ENCODE measurements at regions not wholly inside any gene's neighbourhood (a gene's known extent, or its start where the extent isn't known, plus 50 kb on each side); places are given as distances from the start of the nearest gene placed in this dataset.

DNA sequence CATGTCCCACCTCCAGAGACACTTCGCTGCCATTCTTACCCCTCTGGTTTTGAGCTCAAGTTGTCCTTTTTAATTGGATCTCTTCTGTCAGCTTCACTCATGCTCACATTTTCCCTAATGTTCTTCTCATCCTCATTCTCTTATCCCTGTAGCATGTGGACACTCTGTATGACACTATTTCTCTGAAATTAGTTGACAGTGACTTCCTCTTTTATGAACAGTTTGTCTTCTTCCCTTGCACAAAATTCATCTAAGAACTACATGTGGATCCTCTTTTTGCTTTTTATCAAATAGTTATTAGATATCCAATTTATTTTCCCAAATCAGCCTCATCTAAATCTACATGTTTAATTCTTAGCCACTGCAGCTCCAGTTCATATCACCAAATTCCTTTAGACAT is 676.2 kb downstream of the MAT2B start:
- in situ Hi-C loops (cut with HindIII; ENCODE audit: low sequenced_read_pairs), result no loop called here

DNA sequence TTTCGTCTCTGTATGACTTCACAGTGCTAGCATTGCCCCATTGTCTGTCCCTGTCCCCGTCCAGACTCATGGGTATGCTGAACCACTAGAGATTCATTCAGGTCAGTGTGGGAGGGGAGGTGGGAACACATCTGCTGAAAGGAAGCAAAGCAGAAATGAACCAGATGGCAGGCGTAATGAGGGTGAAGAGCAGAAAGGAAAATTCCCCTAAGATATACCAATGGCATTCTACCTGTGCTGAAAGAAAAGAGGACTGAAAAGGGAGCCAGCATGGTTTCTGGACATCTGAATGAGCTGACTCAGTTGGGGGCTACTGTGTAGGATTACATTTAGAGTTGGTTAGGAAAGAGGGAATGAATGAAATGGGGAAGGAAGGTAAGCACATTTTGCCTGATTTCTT is 678.7 kb downstream of the MAT2B start:
- in situ Hi-C loops (cut with HindIII; ENCODE audit: low sequenced_read_pairs), result no loop called here

DNA sequence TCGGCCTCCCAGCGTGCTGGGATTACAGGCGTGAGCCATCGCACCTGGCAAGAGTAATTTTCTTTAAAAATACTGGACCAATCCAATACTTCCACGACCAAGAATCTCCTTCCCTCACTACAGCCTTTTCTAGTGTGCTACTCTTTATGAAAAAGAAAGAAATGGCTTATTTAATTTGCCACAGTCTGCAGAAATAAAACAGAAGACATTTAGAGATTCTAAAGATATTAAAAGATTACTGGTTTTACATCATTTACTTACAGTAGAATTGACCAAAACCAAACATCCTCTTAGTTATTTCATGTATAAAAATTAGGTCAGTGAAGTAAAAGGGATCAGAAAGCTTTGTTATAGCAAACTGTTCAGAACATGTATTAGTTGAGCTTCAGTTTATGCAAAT is 679.6 kb downstream of the MAT2B start:
- in situ Hi-C loops (cut with HindIII; ENCODE audit: low sequenced_read_pairs), result no loop called here

DNA sequence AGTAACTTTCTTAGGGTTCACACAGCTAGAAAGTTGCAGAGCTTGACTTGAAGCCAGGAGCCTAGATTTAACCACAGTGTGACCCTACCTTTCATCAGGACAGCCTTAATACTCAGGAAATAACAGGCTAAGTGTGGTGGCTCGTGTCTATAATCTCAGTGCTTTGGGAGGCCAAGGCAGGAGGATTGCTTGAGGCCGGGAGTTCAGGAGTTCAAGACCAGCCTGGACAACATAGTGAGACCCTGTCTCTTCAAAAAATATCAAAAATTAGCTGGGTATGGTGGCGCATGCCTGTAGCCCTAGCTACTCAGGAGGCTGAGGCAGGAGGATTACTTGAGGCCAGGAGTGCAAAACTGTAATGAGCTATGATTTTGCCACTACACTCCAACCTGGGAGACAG is 681.1 kb downstream of the MAT2B start:
- in situ Hi-C loops (cut with HindIII; ENCODE audit: low sequenced_read_pairs), result no loop called here

DNA sequence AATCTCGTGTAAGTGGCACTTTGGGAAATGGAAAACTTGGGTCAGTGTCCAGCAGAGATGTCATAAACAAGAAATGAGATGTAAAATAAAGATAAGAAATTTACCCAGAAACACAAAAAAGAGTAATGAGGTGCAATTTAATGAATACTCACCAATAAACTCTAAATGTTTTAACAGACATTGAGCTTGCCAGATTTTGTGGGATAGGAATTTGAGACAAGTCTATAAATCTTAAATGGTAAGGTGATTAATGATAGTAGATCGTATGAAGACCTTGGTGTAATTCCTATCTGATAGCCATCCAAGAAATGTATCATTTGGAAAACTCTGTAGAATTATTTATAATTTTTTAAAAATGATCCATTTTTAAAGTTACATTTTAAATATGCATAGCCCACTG is 682.4 kb downstream of the MAT2B start:
- in situ Hi-C loops (cut with HindIII; ENCODE audit: low sequenced_read_pairs), result no loop called here

DNA sequence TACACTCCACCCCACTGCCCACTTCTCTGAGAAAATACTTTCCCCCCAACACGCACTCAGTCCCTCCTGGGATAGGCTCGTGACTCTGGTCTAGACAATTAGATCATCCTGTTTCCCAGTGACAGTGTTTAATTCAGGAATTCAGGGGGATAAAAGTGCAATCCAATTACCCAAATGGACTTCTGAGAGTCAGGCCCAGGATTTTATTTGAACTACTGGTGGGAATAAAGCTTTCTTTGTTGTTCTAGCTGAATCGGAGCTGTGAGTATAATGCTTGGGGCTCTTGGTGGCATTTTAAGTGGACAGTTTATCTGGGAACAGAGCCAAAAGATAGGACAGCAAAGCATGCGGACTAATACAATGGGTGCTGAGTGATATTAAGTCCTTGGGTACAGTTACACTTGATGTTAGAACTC is 683.3 kb downstream of the MAT2B start:
- in situ Hi-C loops (cut with HindIII; ENCODE audit: low sequenced_read_pairs), result no loop called here

DNA sequence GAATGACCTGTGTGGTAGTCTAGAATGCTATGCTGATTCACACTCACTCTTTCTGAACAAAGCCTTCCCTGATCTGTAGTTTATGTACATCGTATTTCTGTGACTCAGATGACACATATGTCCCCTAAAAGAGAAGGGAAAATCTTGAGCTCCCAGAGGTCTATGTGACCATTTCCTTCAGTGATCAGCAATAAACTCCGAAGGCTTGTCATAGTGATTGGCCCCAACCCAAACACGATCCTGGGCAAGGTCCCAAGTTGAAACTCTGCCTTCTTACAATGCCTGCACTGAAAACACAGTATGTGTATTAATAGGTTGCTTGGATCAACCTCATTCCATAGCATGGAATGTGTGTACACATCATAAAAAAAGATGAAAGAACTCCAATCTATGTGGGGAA is 685.8 kb downstream of the MAT2B start:
- in situ Hi-C loops (cut with HindIII; ENCODE audit: low sequenced_read_pairs), result no loop called here

DNA sequence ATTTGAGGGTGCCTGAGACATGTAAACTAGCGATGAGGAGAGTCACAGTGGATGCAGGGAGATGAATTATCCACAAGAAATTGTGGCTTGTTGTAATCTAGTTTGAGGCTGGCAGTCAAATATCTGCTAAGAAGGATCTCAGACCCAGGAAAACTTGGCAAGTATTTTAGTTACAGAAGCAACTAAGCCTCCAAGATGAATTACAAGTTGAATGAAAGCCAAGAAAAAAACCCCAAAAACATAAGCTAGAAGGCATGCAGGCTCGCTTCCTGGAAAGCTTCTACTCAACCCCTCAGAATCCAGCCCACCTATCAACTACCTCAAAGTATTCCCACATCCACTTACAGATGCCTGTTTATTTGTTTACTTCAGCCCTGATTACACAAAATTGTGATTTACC is 696.9 kb downstream of the MAT2B start:
- in situ Hi-C loops (cut with HindIII; ENCODE audit: low sequenced_read_pairs), result no loop called here

DNA sequence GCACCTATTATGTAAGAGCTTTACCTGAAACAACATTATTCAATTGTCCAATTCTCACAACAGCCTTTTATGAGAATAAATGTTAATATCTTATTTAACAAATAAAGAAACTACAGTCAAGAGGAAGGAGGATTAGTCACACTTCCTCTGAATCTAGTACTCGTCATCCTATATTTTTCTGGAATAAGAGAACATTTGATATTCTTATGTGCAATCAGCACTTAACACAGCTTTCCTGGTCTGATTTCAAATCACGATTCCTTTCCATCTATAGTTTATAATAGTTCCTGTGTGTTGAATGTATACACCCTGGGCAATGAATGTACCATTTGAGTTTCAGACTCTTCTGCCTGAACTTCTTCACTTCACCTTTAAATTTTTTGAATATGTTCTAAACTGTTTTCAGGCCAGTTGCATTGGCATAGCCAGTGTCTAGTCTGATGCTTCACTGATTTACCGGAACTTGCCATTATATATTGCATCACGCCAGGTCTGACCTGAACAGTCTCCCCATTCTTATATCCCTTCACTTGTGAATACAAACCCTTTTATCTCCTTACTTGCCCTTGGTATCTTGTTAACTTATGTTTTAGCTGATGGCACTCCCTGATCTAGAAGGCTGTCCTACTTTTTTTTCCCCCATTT is 698.3 kb downstream of the MAT2B start:
- in situ Hi-C loops (cut with HindIII; ENCODE audit: low sequenced_read_pairs), result no loop called here

DNA sequence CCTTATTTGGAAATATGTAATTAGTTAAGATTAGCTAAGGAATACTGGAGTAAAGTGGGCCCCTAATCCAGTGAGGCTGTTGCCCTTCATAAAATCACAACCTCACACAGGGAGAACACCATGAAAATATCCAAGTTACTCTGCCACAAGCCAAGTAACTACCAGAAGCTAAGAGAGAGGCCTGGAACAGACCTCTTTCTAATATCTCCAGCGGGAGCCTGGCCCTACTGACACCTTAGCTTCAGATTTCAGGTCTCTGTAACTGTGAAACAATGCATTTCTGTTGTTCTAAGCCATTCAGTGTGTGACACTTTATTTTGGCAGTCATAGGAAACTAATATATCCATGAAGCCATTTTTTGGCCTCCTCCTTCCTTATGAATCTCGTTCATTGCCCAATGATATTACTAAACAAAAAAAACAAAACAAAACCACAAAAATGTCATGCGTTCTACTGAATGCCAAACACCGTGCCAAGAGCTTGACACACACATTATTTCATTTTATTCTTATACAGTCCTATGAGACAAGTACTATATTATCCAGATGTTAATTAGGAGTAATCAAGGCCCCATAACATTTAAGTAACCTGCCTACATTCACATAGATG is 699.0 kb downstream of the MAT2B start:
- in situ Hi-C loops (cut with HindIII; ENCODE audit: low sequenced_read_pairs), result no loop called here

DNA sequence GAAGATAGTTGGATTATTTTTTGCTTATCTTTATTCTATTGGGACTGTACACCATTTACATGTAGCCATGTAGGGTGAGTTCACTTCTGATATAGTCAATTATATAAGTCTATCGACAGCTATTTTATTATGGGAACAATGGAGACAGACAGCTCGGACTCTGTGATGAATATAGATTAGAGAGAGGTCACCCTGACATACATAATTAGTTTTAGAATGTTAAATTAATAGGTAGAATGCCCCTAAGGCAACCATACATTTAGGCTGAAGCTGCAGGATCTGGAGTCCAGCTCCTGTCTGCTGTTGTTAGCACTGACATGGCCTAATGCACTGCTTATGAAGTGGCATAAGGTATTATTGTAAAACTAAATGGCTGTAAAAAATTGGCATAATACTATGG is 700.8 kb downstream of the MAT2B start:
- in situ Hi-C loops (cut with HindIII; ENCODE audit: low sequenced_read_pairs), result no loop called here

DNA sequence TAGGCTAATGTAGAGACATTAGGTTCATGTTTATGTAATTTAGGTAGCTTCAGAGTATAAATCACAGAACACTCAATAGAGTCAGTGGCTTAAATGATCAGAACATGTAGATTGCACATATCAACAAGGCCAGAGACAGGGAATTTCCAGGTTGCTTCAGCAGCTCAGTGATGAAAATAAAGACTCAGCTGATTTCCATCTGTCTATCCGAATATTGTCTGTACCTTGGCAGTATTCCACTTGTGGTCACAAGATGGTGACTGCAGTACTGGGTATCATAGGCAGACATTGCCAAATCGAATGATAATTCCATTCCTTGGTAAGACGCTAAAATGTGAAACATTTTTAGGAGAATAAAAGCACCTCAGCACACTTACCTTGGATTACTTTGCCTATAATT is 702.2 kb downstream of the MAT2B start:
- in situ Hi-C loops (cut with HindIII; ENCODE audit: low sequenced_read_pairs), result no loop called here

DNA sequence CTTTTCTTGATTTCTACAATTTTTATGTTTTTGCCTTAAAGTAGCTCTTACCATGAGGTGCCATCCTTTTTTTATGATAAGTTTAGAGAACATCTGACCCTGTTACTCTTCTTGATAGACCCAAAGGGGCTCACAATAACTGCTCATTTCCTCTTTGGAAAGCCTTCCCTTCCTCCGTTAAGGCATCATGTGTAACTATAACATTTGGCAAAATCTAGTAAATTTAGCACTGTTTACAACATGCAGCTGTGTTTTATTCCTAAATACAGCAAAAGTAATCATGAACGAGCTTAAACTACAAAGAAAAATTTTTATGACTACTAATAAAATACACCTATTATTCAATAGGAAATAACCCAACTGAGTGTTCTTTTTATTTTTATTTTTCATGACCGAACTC is 705.1 kb downstream of the MAT2B start:
- in situ Hi-C loops (cut with HindIII; ENCODE audit: low sequenced_read_pairs), result no loop called here

DNA sequence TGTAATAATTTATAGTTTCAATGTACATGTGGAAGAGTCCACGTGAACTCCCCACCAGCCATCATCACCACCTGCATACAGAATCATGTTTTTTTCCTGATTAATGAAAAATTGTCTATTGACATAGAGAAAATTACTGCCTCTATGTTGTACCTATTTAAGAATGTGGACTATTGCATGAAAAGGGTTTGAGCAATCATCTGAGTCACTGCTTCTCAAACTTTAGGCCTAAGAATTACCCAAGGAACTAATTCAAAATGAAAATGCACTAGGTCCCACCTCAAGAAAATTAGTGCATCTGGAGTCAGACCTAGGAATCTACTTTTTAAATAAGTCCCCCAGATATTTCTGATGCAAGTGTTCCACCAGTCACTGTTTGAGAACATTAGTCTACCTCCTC is 709.3 kb downstream of the MAT2B start:
- in situ Hi-C loops (cut with HindIII; ENCODE audit: low sequenced_read_pairs), result no loop called here

DNA sequence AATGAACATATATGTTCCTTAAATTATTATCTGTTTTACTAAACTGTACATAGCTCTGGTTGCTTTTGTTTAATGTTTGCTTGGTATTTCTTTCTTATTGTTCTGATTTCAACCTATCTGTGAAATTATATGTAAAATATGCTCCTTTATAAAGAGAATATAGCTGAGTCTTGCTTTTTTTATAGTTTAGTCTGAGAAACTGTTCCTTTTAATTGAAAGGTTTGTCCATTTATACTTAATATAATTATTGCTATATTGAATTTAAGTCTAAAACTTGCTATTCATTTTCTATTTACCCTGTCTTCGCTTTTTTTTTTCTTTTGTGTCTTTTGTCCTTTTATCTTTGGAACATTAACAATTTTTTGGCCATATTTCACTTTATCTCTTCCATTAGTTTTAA is 712.0 kb downstream of the MAT2B start:
- in situ Hi-C loops (cut with HindIII; ENCODE audit: low sequenced_read_pairs), result no loop called here

DNA sequence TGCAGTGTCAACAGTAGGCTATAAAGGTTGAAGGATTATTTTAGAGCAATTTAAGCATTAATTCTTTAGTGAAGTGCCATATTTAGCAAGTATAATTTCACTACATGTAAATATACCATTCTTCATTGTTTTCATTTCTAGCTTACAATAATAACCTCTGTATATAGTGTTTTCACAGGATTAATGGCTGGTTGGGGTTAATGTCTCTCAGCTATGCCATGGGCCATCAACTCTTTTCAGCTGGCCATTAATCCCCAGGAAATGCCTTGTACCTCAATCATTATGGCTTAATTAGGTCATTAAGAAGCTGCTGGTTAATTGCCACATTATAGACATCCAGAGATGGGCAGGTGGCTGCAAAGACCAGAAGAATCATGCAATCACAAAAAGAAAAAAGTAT is 715.1 kb downstream of the MAT2B start:
- in situ Hi-C loops (cut with HindIII; ENCODE audit: low sequenced_read_pairs), result no loop called here

DNA sequence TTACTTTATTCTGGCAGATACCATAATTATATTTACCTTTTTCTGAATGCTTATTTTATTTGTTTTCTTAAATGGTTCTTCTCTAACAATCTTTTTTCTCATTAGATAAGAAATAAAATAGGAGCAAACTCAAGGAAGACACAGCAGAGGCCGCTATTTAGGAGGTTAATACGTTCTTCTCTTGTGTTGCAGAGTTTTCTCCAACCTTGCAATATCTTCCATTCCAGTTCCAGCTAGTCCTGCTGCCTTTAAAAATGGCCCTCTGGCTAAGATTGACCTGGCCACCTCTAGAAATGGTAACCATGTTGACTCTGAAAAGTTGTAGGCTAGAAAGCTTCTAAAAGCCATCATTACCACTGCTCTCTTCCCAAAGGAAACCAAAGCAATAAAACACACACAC is 718.8 kb downstream of the MAT2B start:
- in situ Hi-C loops (cut with HindIII; ENCODE audit: low sequenced_read_pairs), result no loop called here

DNA sequence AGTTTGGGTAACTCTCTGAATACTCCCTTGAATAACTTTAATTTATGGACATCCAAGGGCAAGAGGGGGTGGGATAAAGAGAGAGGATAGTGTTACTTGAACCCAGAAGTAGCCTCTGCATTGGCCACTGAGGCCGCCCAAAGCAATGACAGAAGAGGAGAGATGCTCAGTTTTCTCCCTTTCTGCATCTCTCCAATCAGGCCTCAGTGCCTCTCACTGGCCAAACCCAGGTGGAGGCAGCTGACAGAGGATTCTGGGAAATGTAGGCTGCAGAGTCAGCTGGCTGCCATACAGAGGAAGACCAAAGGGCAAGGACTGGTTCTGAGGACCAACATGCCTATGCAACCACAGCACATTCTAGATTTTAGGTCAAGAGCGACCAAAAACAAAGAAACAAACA is 719.4 kb downstream of the MAT2B start:
- in situ Hi-C loops (cut with HindIII; ENCODE audit: low sequenced_read_pairs), result no loop called here

DNA sequence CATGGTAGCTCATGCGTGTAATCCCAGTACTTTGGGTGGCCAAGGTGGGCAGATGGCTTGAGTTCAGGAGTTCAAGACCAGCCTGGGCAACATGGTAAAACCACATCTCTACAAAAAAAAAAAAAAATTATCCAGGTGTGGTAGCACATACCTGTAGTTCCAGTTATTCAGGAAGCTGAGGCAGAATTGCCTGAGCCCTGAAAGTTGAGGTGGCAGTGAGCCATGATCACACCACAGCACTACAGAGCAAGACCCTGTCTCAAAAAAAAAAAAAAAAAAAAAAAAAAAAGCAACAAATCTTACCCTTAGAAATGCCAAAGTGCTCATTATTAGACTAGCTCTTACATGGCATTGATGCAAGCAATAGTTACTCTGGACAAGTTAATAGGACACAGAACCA is 724.9 kb downstream of the MAT2B start:
- in situ Hi-C loops (cut with HindIII; ENCODE audit: low sequenced_read_pairs), result no loop called here

DNA sequence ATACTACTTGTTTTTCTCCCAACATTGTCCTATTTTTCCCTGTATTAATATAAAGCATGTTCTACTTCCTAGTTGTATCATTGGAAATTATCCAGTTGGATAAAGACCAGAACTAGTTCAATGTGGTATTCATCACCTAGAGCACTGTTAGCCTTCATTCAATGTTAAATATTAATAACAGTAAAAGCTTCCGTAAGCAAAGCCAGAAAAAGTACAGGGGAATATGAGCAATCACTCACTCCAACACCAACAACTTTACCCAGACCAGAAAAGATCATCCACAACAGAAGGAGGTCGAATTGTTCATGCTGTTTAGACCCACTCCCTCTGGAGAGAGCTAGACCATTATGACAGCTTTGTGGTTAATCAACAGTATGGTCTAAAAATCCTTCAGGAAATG is 728.4 kb downstream of the MAT2B start:
- in situ Hi-C loops (cut with HindIII; ENCODE audit: low sequenced_read_pairs), result no loop called here

DNA sequence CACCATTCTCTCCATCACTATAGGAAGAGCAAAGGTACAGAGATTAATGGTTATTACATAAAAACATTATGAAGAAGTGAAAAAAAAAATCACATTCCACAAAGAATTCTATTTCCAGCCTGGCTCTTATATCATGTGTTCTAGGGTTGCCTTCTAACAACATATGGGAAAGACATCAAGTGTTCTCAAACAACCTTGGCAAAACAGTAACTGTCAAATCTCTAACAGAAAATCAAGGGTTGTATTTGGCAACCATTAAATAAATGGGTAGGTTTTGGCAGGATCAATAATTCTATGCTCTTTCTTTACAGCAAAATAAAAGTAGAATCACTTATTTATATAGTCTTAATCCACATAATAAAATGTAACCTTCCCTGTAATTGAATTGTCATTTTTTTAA is 728.9 kb downstream of the MAT2B start:
- in situ Hi-C loops (cut with HindIII; ENCODE audit: low sequenced_read_pairs), result no loop called here

DNA sequence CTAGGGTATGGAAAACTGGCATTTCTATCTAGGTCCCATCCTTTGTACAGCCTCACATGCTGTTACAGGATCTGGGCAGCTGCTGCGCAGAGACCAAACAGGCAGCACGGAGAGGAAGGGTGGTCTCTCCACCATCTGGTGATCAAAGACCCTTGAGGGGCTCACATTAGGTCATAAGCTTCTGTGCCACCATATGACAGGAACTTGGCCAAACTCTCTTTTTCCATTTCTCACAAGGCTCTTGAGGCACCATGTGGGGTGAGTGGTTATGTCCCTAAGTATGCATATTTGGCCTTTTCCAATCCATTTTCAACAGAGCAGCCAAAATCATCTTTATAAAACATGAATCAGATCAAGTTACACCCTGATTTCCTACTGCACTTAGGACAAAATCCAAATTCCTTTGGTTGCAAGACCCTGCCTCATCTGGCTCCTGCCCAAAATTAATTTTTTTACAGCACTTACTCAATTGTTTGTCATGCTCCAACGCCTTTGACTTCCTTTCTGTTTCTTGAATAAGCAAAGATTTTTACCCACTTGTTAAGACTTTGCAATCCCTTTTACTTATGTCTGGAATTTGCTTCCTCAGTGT is 730.0 kb downstream of the MAT2B start:
- in situ Hi-C loops (cut with HindIII; ENCODE audit: low sequenced_read_pairs), result no loop called here

DNA sequence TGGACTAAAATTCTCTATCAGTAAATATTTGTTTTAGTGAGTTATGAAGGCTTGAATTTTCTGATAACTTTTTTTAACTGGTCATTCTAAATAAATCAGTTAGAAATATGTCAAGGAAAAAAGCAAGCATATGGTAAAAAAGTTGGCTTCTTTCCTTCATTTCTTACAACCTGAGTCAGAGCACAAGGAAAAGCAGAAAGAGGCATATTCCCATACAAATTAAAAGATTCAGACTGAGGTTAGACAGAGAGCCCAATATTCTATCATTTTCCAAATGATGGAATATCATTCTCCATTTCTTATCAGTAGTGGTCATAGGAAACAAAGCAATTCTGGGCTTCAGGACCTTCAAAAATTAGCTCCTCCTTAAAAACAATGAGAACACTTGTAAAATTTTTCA is 732.1 kb downstream of the MAT2B start:
- in situ Hi-C loops (cut with HindIII; ENCODE audit: low sequenced_read_pairs), result no loop called here
